HG03139 (cell line): ENCODE measurements at regions not wholly inside any gene's neighbourhood (a gene's known extent, or its start where the extent isn't known, plus 50 kb on each side); places are given as distances from the start of the nearest gene placed in this dataset.

Source experiments
- ATAC-seq: cut with Tn5 transposase; IDR thresholded peaks from one replicate; pipeline ENCODE4 v1.9.1; 2021; ENCODE audit not compliant: unreplicated experiment

- no peak for ATAC-seq
Measured at GRCh38 chr5:146254223-146254622, 50.8 kb downstream of the RBM27 start.

- ATAC-seq: peak; percentile 83
Measured at GRCh38 chr5:146273109-146273508, 65.5 kb upstream of the POU4F3 start.

GRCh38 chr5:146283344-146283761, 55.3 kb upstream of the POU4F3 start:
- no peak for ATAC-seq

- no peak for ATAC-seq
Measured at GRCh38 chr5:146284016-146284415, 54.6 kb upstream of the POU4F3 start.
